ENCODE measurements at regions not wholly inside any gene's neighbourhood (a gene's known extent, or its start where the extent isn't known, plus 50 kb on each side); places are given as distances from the start of the nearest gene placed in this dataset.

- no peak overlapping the region for H3K9ac ChIP-seq (ENCODE audit: low read depth, low read length)
- H3K36me3 ChIP-seq (ENCODE audit: control insufficient read depth, insufficient read depth, low read length) = no peaks in the 10 kb centered on the region
- no peaks in the 10 kb centered on the region for H3K9me3 ChIP-seq (ENCODE audit: control insufficient read depth, insufficient read depth, low read length)
- no peaks in the 10 kb centered on the region for H3K27me3 ChIP-seq (ENCODE audit: control insufficient read depth, insufficient read depth, low read length)
- no peaks in the 10 kb centered on the region for H3K4me1 ChIP-seq (ENCODE audit: control insufficient read depth, insufficient read depth, low read length)
- no peak overlapping the region for H3K4me3 ChIP-seq (ENCODE audit: low read depth, low read length)
- no peak overlapping the region for H3K27ac ChIP-seq (ENCODE audit: low read depth, low read length)
Measured at GRCh38 chr3:13198264-13198879, 125.1 kb upstream of the IQSEC1 start.

DNA sequence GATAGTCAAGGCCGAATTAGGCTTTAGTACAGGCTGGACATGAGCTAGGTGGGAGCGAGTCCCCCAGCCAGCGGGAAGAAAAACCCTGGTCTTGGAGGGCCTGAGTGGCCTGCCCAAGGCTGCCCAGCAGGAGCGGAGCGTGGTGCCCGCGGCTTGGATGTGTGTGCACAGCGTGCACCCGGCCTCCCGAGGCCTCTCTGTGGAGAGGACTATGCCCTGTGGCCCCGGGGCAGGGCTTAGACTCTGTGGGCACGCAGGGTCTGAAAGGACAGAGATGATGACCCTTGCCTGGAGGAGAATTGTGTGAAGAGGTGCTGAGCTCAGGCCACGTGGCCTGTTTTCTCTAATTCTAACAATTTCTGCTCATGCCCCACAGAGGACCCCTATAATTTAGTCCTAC, 124.6 kb upstream of the IQSEC1 start:
- H3K36me3 ChIP-seq (ENCODE audit: control insufficient read depth, insufficient read depth, low read length) = no peaks in the 10 kb centered on the region
- H3K27ac ChIP-seq (ENCODE audit: low read depth, low read length) = no peak overlapping the region
- H3K4me3 ChIP-seq (ENCODE audit: low read depth, low read length) = no peak overlapping the region
- H3K27me3 ChIP-seq (ENCODE audit: control insufficient read depth, insufficient read depth, low read length) = no peaks in the 10 kb centered on the region
- H3K4me1 ChIP-seq (ENCODE audit: control insufficient read depth, insufficient read depth, low read length) = no peaks in the 10 kb centered on the region
- no peak overlapping the region for H3K9ac ChIP-seq (ENCODE audit: low read depth, low read length)
- no peaks in the 10 kb centered on the region for H3K9me3 ChIP-seq (ENCODE audit: control insufficient read depth, insufficient read depth, low read length)

- no peaks in the 10 kb centered on the region for H3K9me3 ChIP-seq (ENCODE audit: control insufficient read depth, insufficient read depth, low read length)
- H3K4me3 ChIP-seq (ENCODE audit: low read depth, low read length) = no peak overlapping the region
- no peaks in the 10 kb centered on the region for H3K4me1 ChIP-seq (ENCODE audit: control insufficient read depth, insufficient read depth, low read length)
- H3K9ac ChIP-seq (ENCODE audit: low read depth, low read length) = no peak overlapping the region
- no peaks in the 10 kb centered on the region for H3K27me3 ChIP-seq (ENCODE audit: control insufficient read depth, insufficient read depth, low read length)
- no peak overlapping the region for H3K27ac ChIP-seq (ENCODE audit: low read depth, low read length)
- no peaks in the 10 kb centered on the region for H3K36me3 ChIP-seq (ENCODE audit: control insufficient read depth, insufficient read depth, low read length)
Measured at GRCh38 chr3:13197281-13197680, 124.1 kb upstream of the IQSEC1 start.

DNA sequence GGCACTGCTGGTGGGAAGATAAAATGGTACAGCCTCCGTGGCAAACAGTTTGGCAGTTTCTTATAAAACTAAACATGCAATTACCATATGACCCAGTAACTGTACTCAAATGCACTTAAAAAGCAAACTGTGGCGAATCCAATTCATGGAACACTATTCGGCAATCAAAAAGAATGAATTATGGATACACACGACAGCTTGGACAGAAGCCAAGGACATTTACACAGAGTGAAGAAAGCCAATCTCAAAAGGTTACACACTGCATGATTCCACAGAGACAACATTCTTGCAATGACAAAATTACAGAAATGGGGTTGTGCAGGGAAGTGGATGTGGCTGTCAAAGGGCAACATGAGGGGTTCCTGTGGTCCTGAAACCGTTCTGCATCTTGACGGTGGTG, 122.1 kb upstream of the IQSEC1 start:
- Histone ChIP-seq H3K36me3 (ENCODE audit: control insufficient read depth, insufficient read depth, low read length) (no peaks in the 10 kb centered on the region), H3K9me3 (ENCODE audit: control insufficient read depth, insufficient read depth, low read length) (no peaks in the 10 kb centered on the region), H3K27me3 (ENCODE audit: control insufficient read depth, insufficient read depth, low read length) (no peaks in the 10 kb centered on the region), H3K4me3 (ENCODE audit: low read depth, low read length) (no peak overlapping the region), H3K27ac (ENCODE audit: low read depth, low read length) (no peak overlapping the region), H3K4me1 (ENCODE audit: control insufficient read depth, insufficient read depth, low read length) (no peaks in the 10 kb centered on the region), H3K9ac (ENCODE audit: low read depth, low read length) (no peak overlapping the region)

- Histone ChIP-seq H3K9ac (ENCODE audit: low read depth, low read length) (no peak overlapping the region), H3K36me3 (ENCODE audit: control insufficient read depth, insufficient read depth, low read length) (no peaks in the 10 kb centered on the region), H3K27me3 (ENCODE audit: control insufficient read depth, insufficient read depth, low read length) (no peaks in the 10 kb centered on the region), H3K4me1 (ENCODE audit: control insufficient read depth, insufficient read depth, low read length) (no peaks in the 10 kb centered on the region), H3K4me3 (ENCODE audit: low read depth, low read length) (no peak overlapping the region), H3K27ac (ENCODE audit: low read depth, low read length) (no peak overlapping the region), H3K9me3 (ENCODE audit: control insufficient read depth, insufficient read depth, low read length) (no peaks in the 10 kb centered on the region)
Measured at GRCh38 chr3:13194285-13195209, 121.3 kb upstream of the IQSEC1 start.

DNA sequence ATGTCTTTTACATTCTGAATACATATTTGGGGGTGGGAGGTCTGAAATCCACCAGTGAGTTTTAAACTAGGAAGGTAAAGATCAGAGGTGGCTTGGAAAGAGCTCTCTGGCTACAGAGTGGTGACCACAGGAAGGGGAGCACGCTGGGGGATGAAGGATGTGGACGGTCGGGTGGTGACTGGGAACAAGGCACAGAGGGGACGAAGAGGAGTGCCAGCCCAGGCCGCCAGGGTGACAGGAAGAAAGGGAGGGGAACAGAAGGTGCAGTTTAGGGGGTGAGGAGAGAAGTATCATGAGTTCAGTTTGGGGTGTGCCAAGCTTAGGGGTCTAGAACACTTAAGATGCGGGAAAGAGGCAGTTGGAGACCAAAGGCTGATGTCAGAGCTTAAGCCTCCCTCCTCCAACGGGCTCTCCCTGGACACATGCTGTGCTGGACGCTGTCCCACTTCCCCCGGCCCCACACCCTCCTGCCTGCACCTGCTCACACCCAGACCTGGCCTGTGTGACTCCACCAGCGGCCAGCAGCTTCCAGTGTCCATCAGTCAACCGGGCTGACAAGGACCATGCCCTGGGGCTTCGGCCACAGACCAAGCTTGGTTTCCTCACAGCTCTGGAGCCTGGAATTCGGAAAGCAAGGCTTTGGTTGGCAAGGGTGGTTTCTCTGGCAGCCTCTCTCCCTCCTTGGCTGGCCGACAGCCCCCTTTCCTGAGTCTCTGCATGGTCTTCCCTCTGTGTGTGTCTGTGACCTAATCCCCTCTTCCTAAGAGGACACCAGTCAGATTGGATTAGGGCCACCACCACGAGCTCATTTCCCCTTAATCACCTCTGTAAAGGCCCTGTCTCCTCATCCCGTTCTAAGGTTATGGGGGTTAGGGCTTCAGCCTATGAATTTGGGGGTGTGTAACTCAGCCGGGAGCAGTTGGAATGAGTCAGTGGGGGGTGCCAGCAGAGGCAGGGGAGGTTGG, 120.4 kb upstream of the IQSEC1 start:
- no peaks in the 10 kb centered on the region for H3K36me3 ChIP-seq (ENCODE audit: control insufficient read depth, insufficient read depth, low read length)
- no peaks in the 10 kb centered on the region for H3K4me1 ChIP-seq (ENCODE audit: control insufficient read depth, insufficient read depth, low read length)
- no peak overlapping the region for H3K27ac ChIP-seq (ENCODE audit: low read depth, low read length)

GRCh38 chr3:13192471-13193213, 119.4 kb upstream of the IQSEC1 start:
- Histone ChIP-seq H3K36me3 (ENCODE audit: control insufficient read depth, insufficient read depth, low read length) (no peaks in the 10 kb centered on the region), H3K9me3 (ENCODE audit: control insufficient read depth, insufficient read depth, low read length) (no peaks in the 10 kb centered on the region), H3K9ac (ENCODE audit: low read depth, low read length) (no peak overlapping the region), H3K4me3 (ENCODE audit: low read depth, low read length) (no peak overlapping the region), H3K27ac (ENCODE audit: low read depth, low read length) (no peak overlapping the region), H3K4me1 (ENCODE audit: control insufficient read depth, insufficient read depth, low read length) (no peaks in the 10 kb centered on the region), H3K27me3 (ENCODE audit: control insufficient read depth, insufficient read depth, low read length) (no peaks in the 10 kb centered on the region)

More for the DNA sequence above, 120.4 kb upstream of the IQSEC1 start:
- Histone ChIP-seq H3K27me3 (ENCODE audit: control insufficient read depth, insufficient read depth, low read length) (no peaks in the 10 kb centered on the region), H3K9me3 (ENCODE audit: control insufficient read depth, insufficient read depth, low read length) (no peaks in the 10 kb centered on the region), H3K9ac (ENCODE audit: low read depth, low read length) (no peak overlapping the region), H3K4me3 (ENCODE audit: low read depth, low read length) (no peak overlapping the region)

- no peaks in the 10 kb centered on the region for H3K36me3 ChIP-seq (ENCODE audit: control insufficient read depth, insufficient read depth, low read length)
- H3K27me3 ChIP-seq (ENCODE audit: control insufficient read depth, insufficient read depth, low read length) = no peaks in the 10 kb centered on the region
- no peaks in the 10 kb centered on the region for H3K4me1 ChIP-seq (ENCODE audit: control insufficient read depth, insufficient read depth, low read length)
- H3K9ac ChIP-seq (ENCODE audit: low read depth, low read length) = no peak overlapping the region
- H3K9me3 ChIP-seq (ENCODE audit: control insufficient read depth, insufficient read depth, low read length) = no peaks in the 10 kb centered on the region
- H3K4me3 ChIP-seq (ENCODE audit: low read depth, low read length) = no peak overlapping the region
- no peak overlapping the region for H3K27ac ChIP-seq (ENCODE audit: low read depth, low read length)
Measured at GRCh38 chr3:13191016-13191415, 117.8 kb upstream of the IQSEC1 start.

DNA sequence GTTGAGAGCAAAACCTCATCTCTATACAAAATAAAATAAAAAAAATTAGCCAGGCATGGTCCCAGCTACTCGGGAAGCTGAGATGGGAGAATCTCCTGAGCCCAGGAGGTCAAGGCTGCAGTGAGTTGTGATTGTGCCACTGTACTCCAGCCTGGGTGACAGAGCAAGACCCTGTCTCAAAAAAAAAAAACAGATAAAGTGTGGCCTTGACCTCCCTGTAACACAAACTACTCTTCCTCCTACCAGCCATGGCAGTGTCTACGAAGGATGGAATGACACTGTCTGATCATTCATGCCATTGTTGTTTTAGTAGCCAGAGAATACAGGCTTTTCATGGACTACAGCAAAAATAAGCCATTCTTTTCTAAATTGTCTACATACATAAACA, 117.1 kb upstream of the IQSEC1 start:
- no peaks in the 10 kb centered on the region for H3K36me3 ChIP-seq (ENCODE audit: control insufficient read depth, insufficient read depth, low read length)
- no peak overlapping the region for H3K9ac ChIP-seq (ENCODE audit: low read depth, low read length)

GRCh38 chr3:13189639-13190377, 116.6 kb upstream of the IQSEC1 start:
- Histone ChIP-seq H3K9ac (ENCODE audit: low read depth, low read length) (no peak overlapping the region), H3K36me3 (ENCODE audit: control insufficient read depth, insufficient read depth, low read length) (no peaks in the 10 kb centered on the region), H3K27ac (ENCODE audit: low read depth, low read length) (no peak overlapping the region), H3K27me3 (ENCODE audit: control insufficient read depth, insufficient read depth, low read length) (no peaks in the 10 kb centered on the region), H3K9me3 (ENCODE audit: control insufficient read depth, insufficient read depth, low read length) (no peaks in the 10 kb centered on the region), H3K4me3 (ENCODE audit: low read depth, low read length) (no peak overlapping the region), H3K4me1 (ENCODE audit: control insufficient read depth, insufficient read depth, low read length) (no peaks in the 10 kb centered on the region)

More for the DNA sequence above, 117.1 kb upstream of the IQSEC1 start:
- H3K27ac ChIP-seq (ENCODE audit: low read depth, low read length) = no peak overlapping the region
- no peaks in the 10 kb centered on the region for H3K27me3 ChIP-seq (ENCODE audit: control insufficient read depth, insufficient read depth, low read length)
- H3K9me3 ChIP-seq (ENCODE audit: control insufficient read depth, insufficient read depth, low read length) = no peaks in the 10 kb centered on the region
- H3K4me3 ChIP-seq (ENCODE audit: low read depth, low read length) = no peak overlapping the region
- no peaks in the 10 kb centered on the region for H3K4me1 ChIP-seq (ENCODE audit: control insufficient read depth, insufficient read depth, low read length)

Measured in HUES48 (cell line).